ENCODE measurements at regions not wholly inside any gene's neighbourhood (a gene's known extent, or its start where the extent isn't known, plus 50 kb on each side); places are given as distances from the start of the nearest gene placed in this dataset.

DNA sequence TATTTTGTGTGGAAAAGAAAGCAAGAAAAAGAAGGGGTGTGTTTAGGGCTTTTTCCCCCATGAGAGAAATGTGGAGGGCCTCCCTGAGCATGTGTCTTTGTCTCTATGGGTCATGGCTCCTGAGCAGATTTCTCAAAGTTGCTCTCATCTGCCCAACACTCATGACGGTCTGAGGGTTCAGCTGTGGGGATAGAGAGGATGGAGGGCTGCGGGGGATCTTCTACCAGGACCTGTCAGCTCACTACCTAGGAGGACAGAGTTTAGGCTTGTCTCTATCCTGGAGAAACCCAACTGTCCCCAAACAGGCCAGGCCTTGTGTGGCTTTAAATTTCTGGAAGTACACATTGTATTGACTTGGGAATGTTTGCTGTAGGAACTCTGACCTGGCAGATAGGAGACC lies 342.2 kb downstream of the MYCN start:
- no peak overlapping the region for H3K4me3 ChIP-seq (ENCODE audit: low read depth, low read length)
- no peak for DNase-seq (ENCODE audit: low read depth)
- TF ChIP-seq, protein P1, sequence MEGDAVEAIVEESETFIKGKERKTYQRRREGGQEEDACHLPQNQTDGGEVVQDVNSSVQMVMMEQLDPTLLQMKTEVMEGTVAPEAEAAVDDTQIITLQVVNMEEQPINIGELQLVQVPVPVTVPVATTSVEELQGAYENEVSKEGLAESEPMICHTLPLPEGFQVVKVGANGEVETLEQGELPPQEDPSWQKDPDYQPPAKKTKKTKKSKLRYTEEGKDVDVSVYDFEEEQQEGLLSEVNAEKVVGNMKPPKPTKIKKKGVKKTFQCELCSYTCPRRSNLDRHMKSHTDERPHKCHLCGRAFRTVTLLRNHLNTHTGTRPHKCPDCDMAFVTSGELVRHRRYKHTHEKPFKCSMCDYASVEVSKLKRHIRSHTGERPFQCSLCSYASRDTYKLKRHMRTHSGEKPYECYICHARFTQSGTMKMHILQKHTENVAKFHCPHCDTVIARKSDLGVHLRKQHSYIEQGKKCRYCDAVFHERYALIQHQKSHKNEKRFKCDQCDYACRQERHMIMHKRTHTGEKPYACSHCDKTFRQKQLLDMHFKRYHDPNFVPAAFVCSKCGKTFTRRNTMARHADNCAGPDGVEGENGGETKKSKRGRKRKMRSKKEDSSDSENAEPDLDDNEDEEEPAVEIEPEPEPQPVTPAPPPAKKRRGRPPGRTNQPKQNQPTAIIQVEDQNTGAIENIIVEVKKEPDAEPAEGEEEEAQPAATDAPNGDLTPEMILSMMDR (IDR thresholded peaks at IDR 0.05; ENCODE audit: low read depth, low read length, missing control alignments), result no peak

DNA sequence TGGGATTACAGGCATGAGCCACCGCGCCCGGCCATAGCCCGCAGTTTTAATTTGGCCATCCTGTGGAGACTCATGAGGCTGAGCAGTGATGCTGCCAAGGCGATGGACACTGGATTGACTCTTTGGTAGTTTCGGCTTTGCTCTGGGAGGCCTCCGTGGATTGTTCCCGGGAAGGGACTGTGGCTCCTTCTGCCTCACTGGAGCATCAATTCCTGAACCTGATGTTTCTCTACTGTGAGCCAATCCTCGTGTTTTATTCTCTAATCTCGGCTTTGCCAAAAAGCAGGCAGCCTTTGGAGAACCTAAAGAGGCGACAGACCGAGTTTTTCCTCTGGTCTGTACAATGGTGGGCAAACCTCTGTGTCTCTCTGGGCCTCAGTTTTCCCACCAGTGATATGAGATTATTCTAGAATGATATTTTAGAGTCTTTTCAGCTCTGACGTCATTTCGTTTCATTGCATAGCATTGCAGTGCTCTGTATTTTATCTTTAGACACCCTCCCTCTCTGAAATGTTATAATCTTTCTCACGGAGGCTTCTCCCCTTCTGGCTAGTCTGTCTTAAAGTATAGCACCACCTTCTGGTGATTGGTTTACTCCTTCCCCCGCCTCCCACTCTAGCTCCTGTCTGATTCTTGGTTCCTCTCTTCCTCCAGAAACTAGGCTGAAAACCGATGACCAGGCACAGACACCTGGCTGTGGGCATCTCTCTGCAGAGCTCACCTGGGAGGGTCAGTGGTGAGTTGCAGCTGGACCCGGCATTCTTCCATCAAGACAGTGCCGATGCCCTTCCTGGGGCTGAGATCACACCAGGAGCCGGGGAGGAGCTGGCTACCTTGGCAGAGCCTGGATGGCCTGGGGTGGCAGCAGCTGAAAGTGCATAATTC lies 341.3 kb downstream of the MYCN start:
- TF ChIP-seq, protein P1 (IDR thresholded peaks at IDR 0.05; ENCODE audit: low read depth, low read length, missing control alignments), result peak; percentile 47
- DNase-seq (ENCODE audit: low read depth), result no peak
- H3K4me3 ChIP-seq (ENCODE audit: low read depth, low read length), result no peak overlapping the region

DNA sequence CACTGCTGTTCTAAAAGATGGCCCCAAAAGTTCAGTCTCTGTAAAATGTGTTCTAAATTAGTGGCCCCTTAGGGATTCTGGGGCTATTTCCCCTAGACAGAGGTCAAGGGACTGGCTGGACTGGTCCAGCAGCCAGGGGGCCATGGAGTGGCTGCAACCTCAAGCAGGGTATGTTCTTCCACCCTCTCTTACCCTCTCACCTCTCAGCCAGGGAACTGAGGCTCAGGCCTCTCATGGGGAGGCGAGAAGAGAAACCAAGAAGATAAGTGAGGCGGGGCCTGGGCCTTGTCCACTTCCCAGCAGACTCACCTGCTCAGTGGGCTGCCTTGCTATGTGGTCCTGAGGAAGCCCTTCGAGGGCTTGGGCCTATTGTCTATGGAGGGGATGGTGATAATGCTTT lies 339.7 kb downstream of the MYCN start:
- TF ChIP-seq, protein P1 (IDR thresholded peaks at IDR 0.05; ENCODE audit: low read depth, low read length, missing control alignments), result no peak
- H3K4me3 ChIP-seq (ENCODE audit: low read depth, low read length), result no peak overlapping the region
- DNase-seq (ENCODE audit: low read depth), result no peak

DNA sequence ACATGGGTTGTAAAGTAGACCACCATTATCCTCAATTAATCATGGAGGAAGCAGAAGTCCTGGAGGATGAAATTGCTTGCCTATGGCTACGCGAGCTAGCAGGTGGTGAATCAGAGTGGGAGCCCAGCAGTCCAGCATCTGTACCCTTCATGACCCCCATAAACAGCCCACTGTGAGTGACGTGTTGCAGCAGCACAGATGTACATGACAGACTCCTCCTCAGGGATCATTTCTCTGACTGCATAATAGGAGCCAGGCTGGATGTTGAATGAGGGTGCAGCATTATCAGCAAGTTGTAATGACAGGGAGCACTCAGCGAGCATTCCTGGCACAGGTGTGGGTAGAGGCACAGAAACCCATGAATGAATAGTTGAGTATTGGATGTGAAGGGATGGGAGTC lies 339.3 kb downstream of the MYCN start:
- TF ChIP-seq, protein P1 (IDR thresholded peaks at IDR 0.05; ENCODE audit: low read depth, low read length, missing control alignments), result no peak
- DNase-seq (ENCODE audit: low read depth), result no peak
- H3K4me3 ChIP-seq (ENCODE audit: low read depth, low read length), result no peak overlapping the region

DNA sequence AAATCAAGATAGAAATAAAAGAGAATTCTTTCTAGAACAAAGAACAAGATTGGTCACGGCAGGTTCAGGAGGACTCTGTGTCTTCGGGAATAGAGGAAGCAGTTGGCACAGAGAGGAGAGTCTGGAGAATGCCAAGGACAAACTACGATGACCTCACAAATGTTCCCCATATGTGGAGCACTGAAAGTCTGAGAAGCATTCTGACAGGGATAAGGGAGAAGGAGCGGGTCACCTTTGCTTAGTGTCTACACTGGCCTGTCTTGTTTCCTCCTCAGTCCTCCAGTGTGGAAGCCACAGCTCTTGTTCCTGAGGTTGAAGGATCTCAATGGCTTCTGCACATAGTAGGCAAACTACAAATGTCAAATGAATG lies 338.8 kb downstream of the MYCN start:
- DNase-seq (ENCODE audit: low read depth), result no peak
- no peak overlapping the region for H3K4me3 ChIP-seq (ENCODE audit: low read depth, low read length)
- TF ChIP-seq, protein P1 (IDR thresholded peaks at IDR 0.05; ENCODE audit: low read depth, low read length, missing control alignments), result no peak

DNA sequence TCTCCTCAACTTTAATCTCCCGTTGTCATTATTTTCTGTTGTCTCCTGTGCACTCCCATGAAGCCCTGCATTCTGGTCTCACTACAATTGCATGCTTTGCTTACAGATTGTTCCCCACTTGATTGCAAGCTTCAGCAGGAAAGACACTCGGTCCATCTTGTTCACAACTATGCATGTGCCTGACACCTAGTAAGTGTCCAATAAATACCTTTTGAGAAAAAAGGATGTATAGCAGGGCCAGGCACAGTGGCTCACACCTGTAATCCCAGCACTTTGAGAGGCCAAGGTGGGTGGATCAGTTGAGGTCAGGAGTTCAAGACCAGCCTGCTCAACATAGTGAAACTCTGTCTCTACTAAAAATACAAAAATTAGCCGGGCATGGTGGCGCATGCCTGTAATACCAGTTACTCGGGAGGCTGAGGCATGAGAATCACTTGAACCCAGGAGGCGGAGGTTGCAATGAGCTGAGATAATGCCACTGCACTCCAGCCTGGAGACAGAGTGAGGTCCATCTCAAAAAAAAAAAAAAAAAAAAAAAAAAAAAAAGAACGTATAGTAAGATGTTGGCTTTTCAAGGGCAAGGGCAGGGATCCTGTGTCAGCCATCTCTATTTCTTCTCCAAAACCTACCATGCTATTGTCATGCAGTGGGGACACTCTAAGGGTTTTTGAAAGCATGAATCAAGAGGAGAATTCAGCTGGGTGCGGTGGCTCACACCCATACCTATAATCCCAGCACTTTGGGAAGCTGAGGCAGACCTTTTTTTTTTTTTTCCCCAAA lies 338.3 kb downstream of the MYCN start:
- DNase-seq (ENCODE audit: low read depth), result no peak
- no peak overlapping the region for H3K4me3 ChIP-seq (ENCODE audit: low read depth, low read length)
- TF ChIP-seq, protein P1 (IDR thresholded peaks at IDR 0.05; ENCODE audit: low read depth, low read length, missing control alignments), result no peak

All from GM12864 (cell line).